ENCODE measurements at regions not wholly inside any gene's neighbourhood (a gene's known extent, or its start where the extent isn't known, plus 50 kb on each side); places are given as distances from the start of the nearest gene placed in this dataset.

GRCh38 chr5:100456615-100457014, 78.6 kb upstream of the FAM174A start:
- Mint-ChIP-seq H3K27ac (ENCODE audit: unreplicated experiment) (no peak overlapping the region), H3K27me3 (ENCODE audit: unreplicated experiment) (no peaks in the 10 kb centered on the region), H3K36me3 (ENCODE audit: insufficient read depth, unreplicated experiment) (no peaks in the 10 kb centered on the region), H3K4me3 (ENCODE audit: low read depth, unreplicated experiment) (no peak overlapping the region), H3K9me3 (ENCODE audit: low read depth, unreplicated experiment) (peaks cover 4% of the 10 kb centered on the region), H3K4me1 (ENCODE audit: low read depth, unreplicated experiment) (no peaks in the 10 kb centered on the region)
- CTCF ChIA-PET = no interaction called here
- intact Hi-C loops (cut with micrococcal nuclease; ENCODE audit: unreplicated experiment) = no loop called here
- DNase-seq = no peak
- no peak for TF ChIP-seq CTCF (IDR thresholded peaks at IDR 0.05; ENCODE audit: unreplicated experiment)
- BruUV-seq (replicated peaks) = no TSS peak

GRCh38 chr5:100452126-100452525, 83.0 kb upstream of the FAM174A start:
- H3K27ac Mint-ChIP-seq (ENCODE audit: unreplicated experiment) = no peak overlapping the region
- BruUV-seq (replicated peaks) = no TSS peak
- CTCF ChIA-PET = no interaction called here
- no peaks in the 10 kb centered on the region for H3K9me3 Mint-ChIP-seq (ENCODE audit: low read depth, unreplicated experiment)
- H3K27me3 Mint-ChIP-seq (ENCODE audit: unreplicated experiment) = no peaks in the 10 kb centered on the region
- intact Hi-C loops (cut with micrococcal nuclease; ENCODE audit: unreplicated experiment) = no loop called here
- no peak for DNase-seq
- TF ChIP-seq CTCF (IDR thresholded peaks at IDR 0.05; ENCODE audit: unreplicated experiment) = no peak
- H3K36me3 Mint-ChIP-seq (ENCODE audit: insufficient read depth, unreplicated experiment) = no peaks in the 10 kb centered on the region
- H3K4me1 Mint-ChIP-seq (ENCODE audit: low read depth, unreplicated experiment) = no peaks in the 10 kb centered on the region
- H3K4me3 Mint-ChIP-seq (ENCODE audit: low read depth, unreplicated experiment) = no peak overlapping the region

- intact Hi-C loops (cut with micrococcal nuclease; ENCODE audit: unreplicated experiment) = no loop called here
- CTCF ChIA-PET = no interaction called here
- BruUV-seq (replicated peaks) = no TSS peak
- Mint-ChIP-seq H3K27ac (ENCODE audit: unreplicated experiment) (no peak overlapping the region), H3K36me3 (ENCODE audit: insufficient read depth, unreplicated experiment) (no peaks in the 10 kb centered on the region), H3K4me3 (ENCODE audit: low read depth, unreplicated experiment) (no peak overlapping the region), H3K9me3 (ENCODE audit: low read depth, unreplicated experiment) (no peaks in the 10 kb centered on the region), H3K27me3 (ENCODE audit: unreplicated experiment) (no peaks in the 10 kb centered on the region), H3K4me1 (ENCODE audit: low read depth, unreplicated experiment) (no peaks in the 10 kb centered on the region)
- no peak for TF ChIP-seq CTCF (IDR thresholded peaks at IDR 0.05; ENCODE audit: unreplicated experiment)
- no peak for DNase-seq
Observed at GRCh38 chr5:100448111-100448528, 87.1 kb upstream of the FAM174A start.

- H3K36me3 Mint-ChIP-seq (ENCODE audit: insufficient read depth, unreplicated experiment) = no peaks in the 10 kb centered on the region
- H3K4me3 Mint-ChIP-seq (ENCODE audit: low read depth, unreplicated experiment) = no peak overlapping the region
- DNase-seq = no peak
- CTCF ChIA-PET = no interaction called here
- no TSS peak for BruUV-seq (replicated peaks)
- no peaks in the 10 kb centered on the region for H3K9me3 Mint-ChIP-seq (ENCODE audit: low read depth, unreplicated experiment)
- no peaks in the 10 kb centered on the region for H3K27me3 Mint-ChIP-seq (ENCODE audit: unreplicated experiment)
- intact Hi-C loops (cut with micrococcal nuclease; ENCODE audit: unreplicated experiment) = no loop called here
- TF ChIP-seq CTCF (IDR thresholded peaks at IDR 0.05; ENCODE audit: unreplicated experiment) = no peak
- no peaks in the 10 kb centered on the region for H3K4me1 Mint-ChIP-seq (ENCODE audit: low read depth, unreplicated experiment)
- H3K27ac Mint-ChIP-seq (ENCODE audit: unreplicated experiment) = no peak overlapping the region
Observed at GRCh38 chr5:100446879-100447430, 88.2 kb upstream of the FAM174A start.
